ENCODE measurements at regions not wholly inside any gene's neighbourhood (a gene's known extent, or its start where the extent isn't known, plus 50 kb on each side); places are given as distances from the start of the nearest gene placed in this dataset.

GRCh38 chr10:35950701-35951100, 308.6 kb upstream of the FZD8 start:
- TF ChIP-seq, protein P1, sequence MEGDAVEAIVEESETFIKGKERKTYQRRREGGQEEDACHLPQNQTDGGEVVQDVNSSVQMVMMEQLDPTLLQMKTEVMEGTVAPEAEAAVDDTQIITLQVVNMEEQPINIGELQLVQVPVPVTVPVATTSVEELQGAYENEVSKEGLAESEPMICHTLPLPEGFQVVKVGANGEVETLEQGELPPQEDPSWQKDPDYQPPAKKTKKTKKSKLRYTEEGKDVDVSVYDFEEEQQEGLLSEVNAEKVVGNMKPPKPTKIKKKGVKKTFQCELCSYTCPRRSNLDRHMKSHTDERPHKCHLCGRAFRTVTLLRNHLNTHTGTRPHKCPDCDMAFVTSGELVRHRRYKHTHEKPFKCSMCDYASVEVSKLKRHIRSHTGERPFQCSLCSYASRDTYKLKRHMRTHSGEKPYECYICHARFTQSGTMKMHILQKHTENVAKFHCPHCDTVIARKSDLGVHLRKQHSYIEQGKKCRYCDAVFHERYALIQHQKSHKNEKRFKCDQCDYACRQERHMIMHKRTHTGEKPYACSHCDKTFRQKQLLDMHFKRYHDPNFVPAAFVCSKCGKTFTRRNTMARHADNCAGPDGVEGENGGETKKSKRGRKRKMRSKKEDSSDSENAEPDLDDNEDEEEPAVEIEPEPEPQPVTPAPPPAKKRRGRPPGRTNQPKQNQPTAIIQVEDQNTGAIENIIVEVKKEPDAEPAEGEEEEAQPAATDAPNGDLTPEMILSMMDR (IDR thresholded peaks at IDR 0.05; ENCODE audit: low read depth, low read length, missing control alignments) = no peak
- in situ Hi-C loops (cut with HindIII; ENCODE audit: low sequenced_read_pairs) = no loop called here
- no peak for DNase-seq (ENCODE audit: low read depth)

DNA sequence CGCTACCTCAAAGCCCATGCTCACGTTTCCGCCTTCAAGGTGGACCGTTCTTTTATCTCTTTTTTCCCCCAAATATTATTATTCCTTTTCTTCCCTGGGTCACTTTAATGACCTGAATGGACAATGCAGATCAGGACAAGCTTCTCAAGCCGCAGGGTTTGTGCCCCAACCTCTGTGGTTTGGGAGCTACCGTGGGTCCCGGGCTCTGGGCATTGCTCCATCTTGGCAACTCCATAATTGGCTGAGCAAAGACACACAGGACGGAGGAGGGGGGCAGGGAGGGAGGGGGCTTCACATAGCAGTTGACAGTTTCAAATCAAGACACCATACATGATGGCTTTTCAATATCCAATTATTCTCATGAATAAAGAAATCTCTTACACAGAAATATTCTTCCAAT, 308.1 kb upstream of the FZD8 start:
- no peak for DNase-seq (ENCODE audit: low read depth)
- TF ChIP-seq, protein P1 (IDR thresholded peaks at IDR 0.05; ENCODE audit: low read depth, low read length, missing control alignments) = no peak
- in situ Hi-C loops (cut with HindIII; ENCODE audit: low sequenced_read_pairs) = no loop called here
- no peak overlapping the region for H3K4me3 ChIP-seq (ENCODE audit: low read depth, low read length)

More at GRCh38 chr10:35950701-35951100, 308.6 kb upstream of the FZD8 start:
- no peak overlapping the region for H3K4me3 ChIP-seq (ENCODE audit: low read depth, low read length)

- in situ Hi-C loops (cut with HindIII; ENCODE audit: low sequenced_read_pairs) = no loop called here
- no peak overlapping the region for H3K4me3 ChIP-seq (ENCODE audit: low read depth, low read length)
- TF ChIP-seq, protein P1 (IDR thresholded peaks at IDR 0.05; ENCODE audit: low read depth, low read length, missing control alignments) = no peak
Observed at GRCh38 chr10:35949811-35950211, 307.7 kb upstream of the FZD8 start.

DNA sequence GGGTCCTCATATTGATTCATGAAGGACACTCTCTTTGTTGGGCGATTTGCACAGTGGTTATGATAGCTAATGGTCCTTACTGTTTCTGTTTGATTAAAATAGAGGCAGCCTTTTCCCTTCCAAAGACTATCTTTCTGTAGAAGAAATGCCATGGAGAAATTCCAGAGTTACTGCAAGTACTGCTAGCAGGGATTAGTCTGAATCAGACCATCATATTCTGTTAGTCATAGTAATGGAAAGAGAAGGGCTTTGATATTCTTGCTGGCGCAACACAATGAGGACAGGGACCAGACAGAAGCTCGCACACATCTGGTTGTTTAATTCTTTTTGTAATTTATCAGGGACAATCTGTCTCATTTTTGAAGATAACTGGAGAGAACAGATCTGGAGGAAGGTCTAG, 304.5 kb upstream of the FZD8 start:
- no peak overlapping the region for H3K4me3 ChIP-seq (ENCODE audit: low read depth, low read length)
- no peak for DNase-seq (ENCODE audit: low read depth)
- in situ Hi-C loops (cut with HindIII; ENCODE audit: low sequenced_read_pairs) = no loop called here
- TF ChIP-seq, protein P1 (IDR thresholded peaks at IDR 0.05; ENCODE audit: low read depth, low read length, missing control alignments) = no peak

More at GRCh38 chr10:35949811-35950211, 307.7 kb upstream of the FZD8 start:
- DNase-seq (ENCODE audit: low read depth) = no peak

- H3K4me3 ChIP-seq (ENCODE audit: low read depth, low read length) = no peak overlapping the region
- DNase-seq (ENCODE audit: low read depth) = no peak
- in situ Hi-C loops (cut with HindIII; ENCODE audit: low sequenced_read_pairs) = no loop called here
- TF ChIP-seq, protein P1 (IDR thresholded peaks at IDR 0.05; ENCODE audit: low read depth, low read length, missing control alignments) = no peak
Observed at GRCh38 chr10:35942057-35942456, 300.0 kb upstream of the FZD8 start.

DNA sequence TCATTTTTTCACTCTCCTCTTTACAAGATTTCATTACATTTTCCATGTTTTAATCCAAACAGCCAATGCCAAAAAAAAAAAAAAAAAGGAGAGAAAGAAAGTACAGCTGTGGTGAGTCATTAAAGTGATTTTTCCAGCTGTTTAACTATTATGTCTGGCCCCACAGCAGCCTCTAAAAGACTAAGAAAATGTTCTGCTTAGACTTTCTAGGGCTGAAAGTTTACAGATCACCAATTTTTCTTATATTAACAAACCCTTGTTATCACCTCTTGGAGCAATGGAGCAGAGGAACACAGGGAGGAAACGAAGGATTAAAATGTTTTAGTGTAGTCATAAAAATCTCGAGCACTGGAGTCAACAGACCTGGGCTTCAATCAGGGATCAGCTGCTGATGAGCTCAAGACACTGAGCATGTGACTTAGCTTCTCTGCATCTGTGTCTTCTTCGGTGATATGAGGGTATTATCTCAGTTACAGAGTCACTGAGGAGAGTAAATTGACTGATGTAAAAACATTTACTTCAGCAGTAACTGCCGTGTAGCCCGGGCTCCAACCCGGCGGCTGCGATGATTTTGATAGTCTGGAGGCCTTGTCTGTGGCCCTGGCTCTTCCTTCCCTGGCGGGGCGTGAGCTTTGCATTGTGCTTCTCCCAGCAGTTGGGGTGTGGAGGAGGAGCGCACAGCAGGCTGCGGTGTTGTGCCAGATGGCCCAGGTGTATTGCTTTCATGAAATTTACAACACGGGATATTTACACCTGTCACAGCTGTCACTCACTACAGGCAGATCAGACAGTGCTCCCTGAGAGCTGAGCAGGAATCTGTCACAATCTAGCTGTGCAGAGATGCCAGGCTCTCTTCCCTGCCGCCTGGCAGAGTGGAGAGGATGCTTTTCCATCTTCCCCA, 298.3 kb upstream of the FZD8 start:
- H3K4me3 ChIP-seq (ENCODE audit: low read depth, low read length) = no peak overlapping the region
- TF ChIP-seq, protein P1 (IDR thresholded peaks at IDR 0.05; ENCODE audit: low read depth, low read length, missing control alignments) = no peak
- DNase-seq (ENCODE audit: low read depth) = no peak
- in situ Hi-C loops (cut with HindIII; ENCODE audit: low sequenced_read_pairs) = no loop called here

Data from astrocyte of the cerebellum (primary cell).